Caco-2 (cell line): ENCODE measurements at regions not wholly inside any gene's neighbourhood (a gene's known extent, or its start where the extent isn't known, plus 50 kb on each side); places are given as distances from the start of the nearest gene placed in this dataset.
A peak's percentile ranks its signal among the peaks of the same experiment; 100 is the strongest.

Source experiments
- BruUV-seq: library from RNA; stranded (reverse); fragments of 400-500 nt; replicated peaks from 2 replicates; lab custom pipeline; 2021; lab: Mats Ljungman, UMichigan
- CTCF ChIA-PET: fragments of 300-600 bp; sonication (Branson Sonifier 250); formaldehyde crosslinking; loops from one replicate; lab custom pipeline; 2022; ENCODE audit warnings: antibody characterized with exemption; lab: Charles Lee
- POLR2A ChIA-PET: fragments of 300-600 bp; sonication (Branson Sonifier 250); formaldehyde crosslinking; loops from one replicate; lab custom pipeline; 2022; ENCODE audit warnings: antibody characterized with exemption; lab: Charles Lee
- DNase-seq, 2 experiments: peaks; one replicate each; pipeline versions ENCODE4 v3.0.0 to v3.0.0-alpha.2; 2020 to 2022
- H3K27me3 ChIP-seq: replicated peaks from 2 replicates; pipeline ENCODE4 v1.6.0; 2011; ENCODE audit warnings: low read length; ENCODE audit not compliant: control insufficient read depth, insufficient read depth
- H3K36me3 ChIP-seq: 2 replicates; pipeline ENCODE4 v1.5.1; 2011; ENCODE audit warnings: low read length; ENCODE audit not compliant: control insufficient read depth, insufficient read depth
- H3K4me1 ChIP-seq: fragments of 250-450 bp; sonication (Bioruptor Pico); 2 replicates; pipeline ENCODE4 v1.5.1; 2020; ENCODE audit warnings: mild to moderate bottlenecking
- H3K4me3 ChIP-seq: 2 replicates; pipeline ENCODE4 v1.5.1; 2011; ENCODE audit warnings: low read depth, mild to moderate bottlenecking, control low read depth, low read length
- H3K9me3 ChIP-seq: fragments of 250-450 bp; sonication (Bioruptor Pico); 2 replicates; pipeline ENCODE4 v1.5.1; 2020; ENCODE audit warnings: mild to moderate bottlenecking, moderate library complexity
- H3K27ac Mint-ChIP-seq: one replicate; pipeline ENCODE4 v1.8.0; 2022; ENCODE audit warnings: mixed read lengths; ENCODE audit not compliant: unreplicated experiment
- H3K27me3 Mint-ChIP-seq: one replicate; pipeline ENCODE4 v1.8.0; 2022; ENCODE audit warnings: mixed read lengths; ENCODE audit not compliant: insufficient read depth, unreplicated experiment
- H3K36me3 Mint-ChIP-seq: one replicate; pipeline ENCODE4 v1.8.0; 2022; ENCODE audit warnings: mild to moderate bottlenecking, mixed read lengths; ENCODE audit not compliant: insufficient read depth, unreplicated experiment
- H3K4me1 Mint-ChIP-seq: one replicate; pipeline ENCODE4 v1.8.0; 2022; ENCODE audit warnings: low read depth, mixed read lengths; ENCODE audit not compliant: unreplicated experiment
- H3K4me3 Mint-ChIP-seq: one replicate; pipeline ENCODE4 v1.8.0; 2022; ENCODE audit warnings: mild to moderate bottlenecking, moderate library complexity, mixed read lengths; ENCODE audit not compliant: unreplicated experiment
- H3K9me3 Mint-ChIP-seq: one replicate; pipeline ENCODE4 v1.8.0; 2022; ENCODE audit warnings: mixed read lengths; ENCODE audit not compliant: unreplicated experiment
- CTCF ChIP-seq, 2 experiments: fragments of 200-600 bp in 1 of 2; IDR thresholded peaks; 1 replicate in 1 of 2; 2 replicates in 1 of 2; pipeline versions ENCODE4 v1.5.1 to v1.8.0; 2011 to 2022; ENCODE audit warnings: antibody characterized with exemption in 1 of 2, control low read depth in 1 of 2, inconsistent platforms in 1 of 2, low read depth in 1 of 2, low read length in 1 of 2, mild to moderate bottlenecking in 1 of 2, moderate library complexity in 1 of 2; ENCODE audit not compliant: insufficient read depth in 1 of 2, severe bottlenecking in 1 of 2, unreplicated experiment in 1 of 2
- intact Hi-C: fragments of 100-400 bp; cut with micrococcal nuclease; formaldehyde crosslinking; loops from one replicate; pipeline ENCODE4 v1.10.0; 2022; ENCODE audit not compliant: unreplicated experiment

GRCh38 chr7:33720139-33720538 is 185.2 kb upstream of the BMPER start:
- POLR2A ChIA-PET = no interaction called here

GRCh38 chr7:33720870-33721269 is 184.5 kb upstream of the BMPER start:
- Histone ChIP-seq H3K4me3 (no peak overlapping the region), H3K4me1 (peaks cover 39% of the 10 kb centered on the region), H3K36me3 (no peaks in the 10 kb centered on the region), H3K27me3 (no peaks in the 10 kb centered on the region), H3K9me3 (no peaks in the 10 kb centered on the region; the same call in 1 of the 2 replicates)
- ChIA-PET POLR2A (no interaction called here), CTCF (no interaction called here)
- DNase-seq = no peak
- intact Hi-C loops = no loop called here
- TF ChIP-seq CTCF (IDR thresholded peaks at IDR 0.05; ENCODE audit: insufficient read depth in 1 of 2, low read depth in 1 of 2, low read length in 1 of 2, severe bottlenecking in 1 of 2, unreplicated experiment in 1 of 2) = no peak
- no peak overlapping the region for H3K4me3 Mint-ChIP-seq
- no peaks in the 10 kb centered on the region for H3K27me3 Mint-ChIP-seq
- no TSS peak for BruUV-seq
- H3K36me3 Mint-ChIP-seq = no peaks in the 10 kb centered on the region
- peak overlapping the region; percentile 82 for H3K27ac Mint-ChIP-seq
- no peaks in the 10 kb centered on the region for H3K4me1 Mint-ChIP-seq
- H3K9me3 Mint-ChIP-seq = peaks cover 9% of the 10 kb centered on the region

More at GRCh38 chr7:33720139-33720538, 185.2 kb upstream of the BMPER start:
- intact Hi-C loops = no loop called here
- TF ChIP-seq CTCF (IDR thresholded peaks at IDR 0.05; ENCODE audit: insufficient read depth in 1 of 2, low read depth in 1 of 2, low read length in 1 of 2, severe bottlenecking in 1 of 2, unreplicated experiment in 1 of 2) = no peak
- Mint-ChIP-seq H3K9me3 (peaks cover 9% of the 10 kb centered on the region), H3K4me1 (no peaks in the 10 kb centered on the region), H3K4me3 (no peak overlapping the region), H3K27me3 (peaks cover under 1% of the 10 kb centered on the region), H3K27ac (no peak overlapping the region), H3K36me3 (no peaks in the 10 kb centered on the region)
- no peak for DNase-seq
- Histone ChIP-seq H3K9me3 (no peaks in the 10 kb centered on the region; the same call in 1 of the 2 replicates), H3K4me3 (no peak overlapping the region), H3K4me1 (peaks cover 36% of the 10 kb centered on the region), H3K27me3 (no peaks in the 10 kb centered on the region), H3K36me3 (no peaks in the 10 kb centered on the region)
- BruUV-seq = no TSS peak
- CTCF ChIA-PET = no interaction called here

GRCh38 chr7:33721895-33722294 is 183.4 kb upstream of the BMPER start:
- no TSS peak for BruUV-seq
- H3K27me3 Mint-ChIP-seq = no peaks in the 10 kb centered on the region

More at GRCh38 chr7:33721895-33722294, 183.4 kb upstream of the BMPER start:
- Histone ChIP-seq H3K4me3 (no peak overlapping the region), H3K27me3 (no peaks in the 10 kb centered on the region), H3K36me3 (no peaks in the 10 kb centered on the region), H3K9me3 (no peaks in the 10 kb centered on the region; the same call in 1 of the 2 replicates), H3K4me1 (peaks cover 45% of the 10 kb centered on the region)
- intact Hi-C loops = no loop called here
- TF ChIP-seq CTCF (IDR thresholded peaks at IDR 0.05; ENCODE audit: insufficient read depth in 1 of 2, low read depth in 1 of 2, low read length in 1 of 2, severe bottlenecking in 1 of 2, unreplicated experiment in 1 of 2) = no peak
- DNase-seq = no peak
- ChIA-PET CTCF (interaction anchor here (0.5 kb wide), 1 partner anchor 88 kb away, joined by 3 read pairs; no protein-coding TSS in a partner anchor), POLR2A (no interaction called here)
- no peaks in the 10 kb centered on the region for H3K36me3 Mint-ChIP-seq
- H3K27ac Mint-ChIP-seq = peak overlapping the region; percentile 82
- H3K4me1 Mint-ChIP-seq = peaks cover 4% of the 10 kb centered on the region
- no peak overlapping the region for H3K4me3 Mint-ChIP-seq
- peaks cover 9% of the 10 kb centered on the region for H3K9me3 Mint-ChIP-seq
